T-helper 1 cell treated with Interleukin-12 subunit alpha and Interleukin-12 subunit beta and Interleukin-4 antibody, amounts not matched to agents 30 ng/mL and 1 ng/mL, for 36 hours (primary cell): ENCODE measurements at regions not wholly inside any gene's neighbourhood (a gene's known extent, or its start where the extent isn't known, plus 50 kb on each side); places are given as distances from the start of the nearest gene placed in this dataset.
"Not testable (repeated sequence)": the region's sequence is repeated elsewhere in the genome, so short reads cannot be mapped to it uniquely, and the experiment has no call there.

Experiments
- intact Hi-C: fragments of 100-400 bp; cut with micrococcal nuclease; formaldehyde crosslinking; loops from one replicate; pipeline ENCODE4 v1.15.1; 2024

DNA sequence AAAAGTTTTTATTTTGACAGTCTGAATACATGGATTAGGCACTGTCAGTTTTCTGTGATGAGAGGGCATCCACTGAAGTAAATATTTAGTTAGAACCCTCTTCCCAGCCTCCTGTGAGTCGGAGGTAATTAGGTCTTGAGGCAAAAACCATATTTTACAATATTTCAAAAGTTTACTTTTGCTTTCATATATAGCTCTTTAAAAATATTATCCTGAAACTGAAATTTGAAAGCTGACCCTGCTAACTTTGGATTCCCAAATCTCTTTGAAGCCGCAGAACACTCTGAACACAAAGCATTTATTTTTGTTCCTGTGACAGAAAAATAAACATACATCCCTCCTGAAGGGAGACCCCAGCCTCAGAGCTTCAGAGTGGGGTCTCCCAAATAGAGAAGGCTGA, 317.4 kb downstream of the KIF20B start:
- intact Hi-C loops: no loop called here

DNA sequence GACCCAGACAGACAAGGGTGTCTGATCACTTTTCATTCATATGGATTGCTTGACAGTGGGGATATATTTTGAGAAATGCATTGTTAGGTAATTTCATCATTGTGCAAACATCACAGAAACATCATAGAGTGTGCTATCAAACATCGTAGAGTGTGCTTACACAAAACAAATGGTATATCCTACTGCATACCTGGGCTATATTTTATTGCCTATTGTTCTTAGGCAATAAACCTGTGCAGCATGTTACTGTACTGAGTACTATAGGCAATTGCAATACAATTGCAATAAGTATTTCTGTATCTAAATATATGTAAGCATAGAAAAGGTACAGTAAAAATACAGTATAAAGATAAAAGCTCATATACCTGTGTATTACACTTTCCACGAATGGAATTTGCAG, 319.1 kb downstream of the KIF20B start:
- intact Hi-C loops: no loop called here

DNA sequence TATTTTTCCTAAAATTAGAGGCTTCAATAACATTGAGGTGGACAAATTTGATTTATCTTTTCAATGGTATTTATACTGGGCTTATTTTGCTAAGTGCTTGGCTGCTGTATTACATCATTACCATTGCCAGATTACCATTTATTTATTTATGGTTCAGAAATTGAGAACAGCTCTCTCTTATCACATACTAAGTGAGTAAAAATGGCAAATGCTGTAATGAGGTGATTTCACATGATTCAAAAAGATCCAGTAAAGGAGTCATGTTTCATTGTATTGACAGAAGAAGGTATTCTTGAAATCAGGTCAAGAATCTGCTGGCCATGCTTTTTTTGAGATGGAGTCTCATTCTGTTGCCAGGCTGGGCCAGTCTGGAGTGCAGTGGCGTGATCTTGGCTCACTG, 322.6 kb downstream of the KIF20B start:
- intact Hi-C loops: no loop called here

DNA sequence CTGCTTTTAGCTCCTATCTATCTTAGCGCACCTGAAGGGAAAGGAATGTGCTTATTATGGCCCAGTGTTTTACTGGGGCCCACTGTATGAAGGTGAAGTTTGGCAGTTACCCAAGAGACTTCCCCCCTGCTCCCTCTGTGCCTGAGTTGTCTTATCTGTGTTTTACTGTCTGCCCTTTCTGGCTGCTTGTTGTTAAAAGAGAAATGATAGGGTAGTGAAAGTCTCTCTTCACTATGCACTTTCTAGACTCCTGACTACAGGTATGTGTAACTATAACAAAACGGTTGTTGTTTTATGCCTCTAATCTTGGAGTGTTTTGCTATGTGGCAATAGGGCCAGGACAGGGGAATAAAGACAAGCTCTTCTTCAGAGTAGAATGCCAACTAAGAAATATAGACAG, 326.9 kb downstream of the KIF20B start:
- intact Hi-C loops: no loop called here

DNA sequence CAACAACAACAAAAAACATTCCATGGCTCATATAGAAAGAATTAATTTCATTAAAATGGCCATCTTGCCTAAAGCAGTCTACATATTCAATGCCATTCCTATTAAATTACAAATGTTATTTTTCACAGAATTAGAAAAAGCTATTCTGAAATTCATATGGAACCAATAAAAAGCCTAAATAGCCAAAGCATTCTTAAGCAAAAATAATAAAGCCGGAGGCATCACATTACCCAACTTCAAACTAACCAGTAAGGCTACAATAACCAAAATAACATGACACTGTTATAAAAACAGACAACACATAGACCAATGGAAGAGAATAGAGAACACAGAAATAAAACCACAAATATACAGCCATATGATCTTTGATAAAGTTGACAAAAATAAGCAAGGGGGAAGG, 330.4 kb downstream of the KIF20B start:
- intact Hi-C loops: no loop called here

DNA sequence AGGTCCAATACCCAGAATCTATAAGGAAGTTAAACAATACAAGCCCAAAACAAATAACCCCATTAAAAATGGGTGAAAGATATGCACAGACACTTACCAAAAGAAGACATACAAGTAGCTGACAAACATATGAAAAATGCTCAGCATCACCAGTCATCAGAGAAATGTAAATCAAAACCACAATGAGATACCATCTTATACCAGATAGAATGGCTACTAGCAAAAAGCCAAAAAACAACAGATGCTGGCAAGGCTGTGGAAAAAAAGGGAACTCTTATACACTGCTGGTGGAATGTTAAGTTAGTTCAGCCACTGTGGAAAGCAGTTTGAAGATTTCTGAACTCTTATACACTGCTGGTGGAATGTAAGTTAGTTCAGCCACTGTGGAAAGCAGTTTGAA, 331.1 kb downstream of the KIF20B start:
- intact Hi-C loops: no loop called here

DNA sequence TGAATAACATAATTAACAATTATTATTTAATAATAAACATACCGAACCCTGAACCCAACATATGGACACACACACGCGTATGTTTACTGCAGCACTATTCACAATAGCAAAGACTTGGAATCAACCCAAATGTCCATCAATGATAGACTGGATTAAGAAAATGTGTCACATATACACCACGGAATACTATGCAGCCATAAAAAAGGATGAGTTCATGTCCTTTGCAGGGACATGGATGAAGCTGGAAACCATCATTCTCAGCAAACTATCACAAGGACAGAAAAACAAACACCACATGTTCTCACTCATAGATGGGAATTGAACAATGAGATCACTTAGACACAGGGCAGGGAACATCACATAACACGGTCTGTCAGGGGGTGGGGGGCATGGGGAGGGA, 333.5 kb downstream of the KIF20B start:
- intact Hi-C loops: not testable (repeated sequence)

DNA sequence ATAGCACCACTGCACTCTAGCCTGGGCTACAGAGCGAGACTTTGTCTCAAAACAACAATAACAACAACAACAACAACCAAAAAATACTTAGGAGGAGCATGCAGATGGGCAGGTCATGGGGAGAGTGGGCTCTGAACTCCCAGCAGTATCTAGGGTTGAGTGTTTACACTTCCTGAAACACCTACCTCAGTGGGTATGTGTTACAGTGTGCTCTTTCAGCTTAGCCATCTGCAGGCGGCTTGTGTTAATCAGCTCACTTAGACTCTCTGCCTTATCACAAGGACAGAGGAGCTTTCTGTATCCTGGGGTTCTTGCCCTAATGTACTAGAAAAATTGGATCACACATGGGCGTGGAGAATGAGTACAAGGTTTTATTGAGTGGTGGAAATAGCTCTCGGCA, 340.2 kb downstream of the KIF20B start:
- intact Hi-C loops: no loop called here

DNA sequence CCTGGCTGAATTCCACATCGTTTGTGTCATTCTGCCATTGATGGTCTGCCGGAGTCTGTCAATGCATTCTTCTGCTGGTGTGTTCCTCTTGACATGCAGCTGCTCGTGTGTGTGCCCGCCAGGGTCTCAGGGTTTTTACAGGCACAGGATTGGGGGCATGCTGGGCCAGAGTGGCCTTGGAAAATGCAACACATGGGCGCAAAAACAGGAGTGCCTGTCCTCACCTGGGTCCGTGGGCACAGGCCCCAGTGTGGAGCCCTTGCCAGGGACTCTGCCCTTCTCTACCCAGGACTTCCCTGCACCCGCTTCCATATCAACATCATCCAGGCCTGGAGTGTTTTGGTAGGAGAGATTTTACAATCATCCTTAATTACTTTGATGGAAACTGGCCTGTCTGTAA, 340.7 kb downstream of the KIF20B start:
- intact Hi-C loops: no loop called here

DNA sequence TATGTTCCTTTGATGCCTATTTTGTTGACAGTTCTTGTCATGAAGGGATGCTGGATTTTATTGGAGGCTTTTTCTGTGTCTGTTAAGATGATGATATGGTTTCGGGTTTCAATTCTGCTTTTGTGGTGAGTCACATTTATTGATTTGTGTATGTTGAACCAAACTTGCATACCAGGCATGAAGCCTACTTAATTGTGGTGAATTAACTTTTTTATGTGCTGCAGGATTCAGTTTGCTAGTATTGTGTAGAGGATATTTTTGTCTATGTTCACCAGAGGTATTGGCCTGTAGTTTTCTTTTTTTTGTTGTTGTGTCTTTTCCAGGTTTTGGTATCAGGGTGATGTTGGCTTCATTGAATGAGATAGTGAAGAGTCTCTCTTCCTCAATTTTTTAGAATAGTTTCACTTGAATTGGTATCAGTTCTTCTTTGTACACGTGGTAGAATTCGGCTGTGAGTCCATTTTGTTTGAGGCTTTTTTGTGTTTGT, 345.9 kb downstream of the KIF20B start:
- intact Hi-C loops: no loop called here

DNA sequence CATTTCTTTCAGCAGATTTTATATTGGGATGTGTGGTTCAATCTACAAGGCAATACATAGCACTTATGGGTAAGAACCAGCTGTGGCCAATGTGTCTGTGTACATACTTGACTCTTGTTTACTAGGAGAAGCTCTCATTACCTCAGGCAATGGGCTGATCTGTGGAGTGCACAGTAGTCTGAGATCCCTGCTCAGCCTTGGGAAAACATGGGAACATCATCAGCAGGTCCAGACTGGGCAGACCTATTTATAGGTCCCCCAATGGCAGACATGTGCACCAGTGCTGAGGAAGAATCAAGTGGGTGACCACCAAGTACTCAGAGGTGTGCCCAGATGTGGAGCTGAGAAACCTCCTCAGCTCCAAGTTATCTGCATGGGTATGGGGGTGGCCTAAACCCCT, 349.7 kb downstream of the KIF20B start:
- intact Hi-C loops: no loop called here

DNA sequence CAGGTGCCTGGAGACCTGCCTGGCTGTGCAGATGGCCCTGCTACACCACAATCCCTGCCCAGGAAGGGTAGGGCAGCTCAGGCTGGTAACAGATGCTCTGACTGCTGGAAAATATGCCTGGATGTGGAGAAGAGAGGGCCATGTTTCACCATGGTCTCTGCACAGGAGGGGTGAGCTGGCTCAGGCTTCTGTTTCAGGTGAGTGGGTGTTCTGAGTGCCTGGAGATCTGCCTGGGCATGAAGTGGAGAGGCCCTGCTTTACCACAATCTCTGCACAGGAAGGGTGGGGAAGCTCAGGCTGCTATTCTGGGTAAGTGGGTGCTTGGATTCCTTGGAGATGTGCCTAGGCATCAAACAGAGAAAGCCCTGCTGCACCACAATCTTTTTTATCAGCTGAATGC, 350.1 kb downstream of the KIF20B start:
- intact Hi-C loops: no loop called here

DNA sequence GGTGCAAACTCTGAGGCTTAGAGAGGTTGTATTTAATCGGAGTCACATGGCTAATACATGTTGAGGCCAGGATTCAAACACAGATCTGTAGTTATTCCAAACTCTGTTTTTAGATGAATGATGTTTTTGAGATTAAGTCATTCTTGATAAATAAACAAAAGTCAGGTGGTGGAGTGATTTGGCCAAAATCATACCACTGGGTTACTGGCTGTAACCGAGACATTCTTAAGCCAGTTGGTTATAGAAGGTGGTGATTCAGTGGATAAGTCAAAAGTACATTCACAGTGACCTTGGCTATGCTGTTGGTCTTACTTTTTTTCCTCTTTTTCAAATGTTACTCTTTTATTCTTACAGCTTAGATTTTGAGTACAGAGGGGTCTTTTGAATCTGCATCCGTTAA, 361.4 kb downstream of the KIF20B start:
- intact Hi-C loops: no loop called here

DNA sequence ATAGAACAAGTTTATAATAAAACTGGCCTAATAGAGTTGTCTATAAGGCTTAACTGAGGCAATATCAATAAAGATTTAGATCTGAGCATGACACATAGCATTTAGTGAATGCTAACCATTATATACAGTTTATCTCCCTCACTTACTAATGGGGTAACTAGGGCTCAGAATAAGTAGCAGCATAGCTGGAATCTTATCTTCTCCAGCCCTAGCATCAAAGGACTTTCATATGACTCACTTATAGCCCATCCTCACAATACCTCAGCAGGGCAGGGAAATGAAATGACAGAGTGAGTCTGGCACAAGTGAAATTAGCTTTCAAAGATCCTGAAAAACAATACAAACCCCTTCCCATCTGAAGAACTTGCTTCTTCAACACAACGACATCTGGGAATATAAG, 362.9 kb downstream of the KIF20B start:
- intact Hi-C loops: no loop called here

DNA sequence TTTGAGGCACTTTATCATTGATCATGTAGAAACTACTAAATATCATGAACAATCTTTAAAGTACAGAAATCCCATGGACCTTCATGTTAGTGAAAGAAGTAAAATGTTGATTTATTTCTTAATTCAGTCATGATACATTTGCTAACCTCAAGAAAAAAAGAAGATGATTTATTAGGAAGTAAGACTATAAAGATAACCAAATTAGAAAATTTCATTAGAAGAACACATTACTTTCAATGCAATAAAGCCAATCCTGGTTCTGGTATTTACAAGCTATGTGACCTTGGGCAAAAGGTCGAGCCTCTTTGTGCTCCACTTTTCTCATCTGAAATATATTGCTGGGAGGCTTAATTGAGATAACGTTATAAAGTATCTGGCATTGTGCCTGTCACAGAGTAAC, 365.0 kb downstream of the KIF20B start:
- intact Hi-C loops: no loop called here

DNA sequence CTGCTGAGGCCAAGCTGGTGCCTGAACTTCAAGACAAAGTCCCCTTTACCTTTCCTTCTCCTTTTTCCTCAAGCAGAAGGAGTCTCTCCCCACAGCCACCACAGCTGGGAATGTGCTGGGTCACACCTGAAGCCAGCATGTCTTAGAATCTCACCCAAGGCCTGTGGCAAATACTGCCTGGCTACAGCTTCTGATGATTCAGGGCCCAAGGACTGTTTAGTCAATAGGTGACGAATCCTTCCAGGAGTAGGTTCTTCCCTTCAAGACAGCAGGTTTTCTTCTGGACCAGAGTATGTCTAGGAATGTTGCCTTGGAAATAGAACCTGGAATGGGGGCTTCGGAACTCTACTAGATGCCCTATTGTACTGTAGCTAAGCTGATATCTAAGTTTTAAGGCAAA, 374.6 kb downstream of the KIF20B start:
- intact Hi-C loops: no loop called here

DNA sequence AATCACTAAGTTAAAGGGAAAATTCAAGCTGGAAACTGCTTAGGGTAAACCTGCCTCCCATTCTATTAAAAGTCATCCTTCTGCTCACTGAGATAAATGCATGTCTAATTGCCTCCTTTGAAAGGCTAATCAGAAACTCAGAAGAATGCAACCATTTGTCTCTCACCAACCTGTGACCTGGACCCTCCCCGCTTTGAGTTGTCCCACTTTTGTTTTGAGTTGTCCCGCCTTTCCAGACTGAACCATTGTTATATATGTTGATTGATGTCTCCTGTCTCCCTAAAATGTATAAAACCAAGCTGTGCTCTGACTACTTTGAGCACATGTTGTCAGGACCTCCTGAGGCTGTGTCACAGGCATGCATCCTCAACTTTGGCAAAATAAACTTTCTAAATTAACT, 378.4 kb downstream of the KIF20B start:
- intact Hi-C loops: no loop called here

DNA sequence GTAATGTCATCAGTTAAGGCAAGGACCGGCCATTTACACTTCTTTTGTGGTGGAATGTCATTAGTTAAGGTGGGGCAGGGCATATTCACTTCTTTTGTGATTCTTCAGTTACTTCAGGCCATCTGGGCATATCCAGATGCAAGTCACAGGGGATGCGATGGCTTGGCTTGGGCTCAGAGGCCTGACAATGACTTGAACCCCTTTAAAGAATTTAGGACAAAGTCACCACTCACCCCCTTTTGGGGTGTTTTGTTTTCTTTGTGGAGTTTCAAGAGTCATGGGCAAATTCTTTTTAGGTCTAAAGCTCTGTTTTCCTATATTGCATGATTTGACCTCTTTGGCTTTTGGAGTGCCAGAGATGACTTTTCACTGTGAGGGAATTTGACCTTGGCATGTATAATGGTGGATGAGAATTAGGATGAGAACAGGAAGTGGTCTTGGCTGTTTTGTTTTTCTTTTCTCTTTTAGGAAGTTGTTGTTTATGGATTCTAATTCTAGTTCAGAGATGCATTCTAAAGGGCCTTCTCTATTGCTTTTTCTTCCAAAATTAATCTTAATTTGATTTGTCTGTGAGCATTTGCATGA, 385.3 kb downstream of the KIF20B start:
- intact Hi-C loops: loop anchor here (1.0 kb wide), 1 partner anchor 293 kb away; no protein-coding TSS in a partner anchor

DNA sequence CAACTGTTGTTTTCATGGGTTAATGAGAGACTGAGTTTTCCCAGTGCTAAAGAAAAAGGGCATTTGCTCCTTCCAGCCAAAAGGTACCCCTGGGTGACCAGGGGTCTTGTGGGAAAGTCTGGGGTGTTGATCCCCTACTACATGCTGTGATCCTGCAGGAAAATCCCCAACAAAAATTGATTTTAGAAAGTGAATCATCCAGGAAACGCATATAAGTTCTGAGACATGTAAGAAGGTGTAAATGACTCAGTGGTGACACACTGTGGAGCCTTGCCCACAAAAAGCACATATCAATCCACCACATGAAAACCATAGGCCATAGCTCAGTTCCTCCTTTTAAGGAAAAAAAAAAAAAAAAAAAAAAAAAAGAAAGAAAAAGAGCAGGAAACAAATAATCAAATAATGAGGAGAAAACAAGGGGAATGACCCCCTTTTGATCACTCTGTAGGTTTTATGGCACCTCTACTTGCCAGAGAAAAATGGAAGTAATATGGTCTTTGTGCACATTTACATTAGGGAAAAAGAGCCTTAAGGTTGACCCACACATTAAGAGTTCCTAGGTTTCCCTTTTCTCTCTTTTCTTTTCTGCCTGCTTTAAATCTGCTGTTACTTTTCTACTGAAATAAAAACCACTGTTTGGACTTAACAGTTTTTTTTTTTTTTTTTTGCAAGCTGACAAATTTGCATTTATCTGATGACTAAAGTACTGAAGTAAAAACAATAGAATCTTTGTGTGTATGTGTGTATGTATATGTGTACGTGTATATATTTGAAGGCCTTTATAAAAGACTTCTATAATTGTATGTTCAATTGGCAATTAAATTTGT, 386.0 kb downstream of the KIF20B start:
- intact Hi-C loops: loop anchor here (1.0 kb wide), 1 partner anchor 294 kb away; no protein-coding TSS in a partner anchor

DNA sequence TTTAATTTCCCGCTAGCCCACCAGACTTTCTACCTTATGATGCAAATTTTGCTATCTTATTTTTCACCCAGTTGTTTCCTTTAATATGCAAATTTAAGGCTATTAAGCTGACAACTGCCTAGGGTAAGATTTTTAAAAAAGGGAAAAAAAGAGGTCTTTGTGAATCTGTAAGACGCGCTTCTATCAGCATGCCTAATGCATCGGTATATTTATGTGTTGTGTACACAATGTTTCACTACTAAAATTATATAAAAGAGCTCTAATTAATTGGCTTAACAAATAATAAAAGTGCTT, 386.6 kb downstream of the KIF20B start:
- intact Hi-C loops: no loop called here

DNA sequence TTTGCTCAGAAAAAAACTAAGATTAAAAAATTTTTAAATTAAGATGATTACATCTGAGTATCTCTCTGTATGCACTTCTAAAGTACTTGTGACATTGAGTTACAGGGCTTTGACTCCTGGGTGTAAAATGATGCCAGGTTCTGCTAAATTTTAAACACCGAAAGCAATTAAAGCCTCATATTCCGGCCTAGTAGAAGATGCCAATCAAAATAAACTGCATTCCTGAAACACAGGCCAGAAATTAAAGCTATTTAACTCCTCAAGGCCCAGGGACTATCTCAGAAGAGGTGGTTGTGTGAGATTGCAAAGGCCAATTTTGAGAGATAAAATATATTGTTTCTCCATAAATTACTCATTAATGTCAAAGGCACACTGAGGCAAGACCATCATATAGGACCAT, 388.3 kb downstream of the KIF20B start:
- intact Hi-C loops: no loop called here

DNA sequence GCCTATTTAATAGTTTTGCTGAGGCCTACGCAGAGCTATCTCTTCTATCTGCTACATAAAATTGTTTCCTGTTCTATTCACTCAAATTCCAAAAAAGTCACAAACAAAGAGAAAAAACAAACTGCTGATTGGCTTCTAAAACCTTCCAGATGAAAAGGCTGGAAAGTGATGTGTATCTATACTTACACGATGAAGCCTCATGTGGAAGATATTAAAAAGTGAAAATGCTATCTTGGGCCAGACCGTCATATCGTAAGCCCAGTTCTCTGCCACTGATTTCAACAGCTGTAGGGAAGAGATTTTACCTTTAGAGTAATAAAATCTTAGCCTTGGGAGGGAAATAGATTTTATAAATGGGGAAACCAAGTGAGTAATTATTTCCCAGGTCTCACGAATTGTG, 394.8 kb downstream of the KIF20B start:
- intact Hi-C loops: no loop called here

DNA sequence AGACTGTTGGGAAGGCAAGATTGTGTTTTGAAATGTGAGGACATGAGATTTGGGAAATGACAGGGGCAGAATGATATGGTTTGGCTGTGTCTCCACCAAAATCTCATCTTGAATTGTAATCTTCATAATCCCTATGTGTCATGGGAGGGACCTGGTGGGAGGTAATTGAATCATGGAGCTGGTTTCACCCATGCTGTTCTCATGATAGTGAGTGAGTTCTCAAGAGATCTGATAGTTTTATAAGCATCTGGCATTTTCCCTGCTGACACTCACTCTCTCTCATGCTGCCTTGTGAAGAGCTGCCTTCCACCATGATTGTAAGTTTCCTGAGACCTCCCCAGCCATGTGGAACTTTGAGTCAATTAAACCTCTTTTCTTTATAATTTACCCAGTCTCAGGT, 406.2 kb downstream of the KIF20B start:
- intact Hi-C loops: not testable (repeated sequence)
